Ecto neural progenitor cell (in vitro differentiated cells): ENCODE measurements at regions not wholly inside any gene's neighbourhood (a gene's known extent, or its start where the extent isn't known, plus 50 kb on each side); places are given as distances from the start of the nearest gene placed in this dataset.
"Not testable (repeated sequence)": the region's sequence is repeated elsewhere in the genome, so short reads cannot be mapped to it uniquely, and the experiment has no call there.

ENCODE experiments used
- DNase-seq: peaks from one replicate; pipeline ENCODE4 v3.0.0-alpha.2; 2018; ENCODE audit warnings: low spot score

DNA sequence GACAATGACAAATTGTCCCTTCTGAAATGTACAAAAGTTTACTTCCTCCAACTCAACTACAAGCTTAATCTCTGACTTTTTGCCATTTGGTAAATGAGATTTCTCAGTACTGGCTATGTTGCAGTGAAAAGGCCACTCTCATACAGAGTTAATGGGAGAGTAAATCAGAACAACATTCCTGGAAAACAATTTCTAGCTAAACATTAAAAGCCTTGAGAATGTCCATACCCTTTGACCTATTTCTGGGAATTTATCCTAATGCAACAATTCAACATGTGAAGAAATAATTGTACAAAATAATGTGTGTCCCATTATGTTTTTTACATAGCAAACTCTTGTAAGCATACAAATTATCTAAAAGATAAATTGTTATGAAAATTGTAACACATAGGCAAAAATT is 56.3 kb upstream of the SPEF2 start:
- DNase-seq, result no peak

DNA sequence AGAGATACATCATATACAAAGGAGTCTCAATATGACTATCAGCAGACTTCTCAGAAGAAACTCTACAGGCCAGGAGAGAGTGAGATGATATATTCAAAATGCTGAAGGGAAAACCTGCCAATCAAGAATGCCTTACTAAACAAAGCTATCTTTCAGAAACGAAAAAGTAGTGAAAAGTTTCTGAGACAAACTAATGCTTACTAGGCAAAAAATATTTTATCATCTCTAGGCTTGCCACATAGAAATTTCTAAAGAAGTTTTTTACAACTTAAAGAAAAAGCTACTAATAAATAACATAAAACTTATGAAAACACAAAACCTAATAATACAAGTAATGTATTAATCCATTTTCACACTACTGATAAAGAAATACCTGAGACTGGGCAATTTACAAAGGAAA is 59.9 kb upstream of the SPEF2 start:
- no peak for DNase-seq

DNA sequence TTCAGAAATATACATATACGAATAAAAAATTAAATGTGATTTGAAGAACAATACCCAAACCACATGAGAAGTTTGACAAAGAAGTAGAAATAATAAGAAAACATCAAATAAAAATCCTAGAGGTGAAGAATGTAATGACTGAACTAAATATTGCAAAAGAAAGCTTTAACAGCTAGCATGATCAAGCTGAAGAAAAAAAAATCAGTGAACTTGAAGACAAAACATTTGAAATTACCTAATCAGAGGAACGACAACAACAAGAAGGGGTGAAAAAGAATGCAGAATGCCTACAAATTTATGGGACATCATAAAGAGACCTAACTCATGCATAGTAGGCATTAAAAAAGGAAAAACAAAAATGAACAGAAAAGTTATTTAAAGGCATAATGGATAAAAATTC is 60.5 kb upstream of the SPEF2 start:
- DNase-seq, result no peak

- no peak for DNase-seq
Observed at GRCh38 chr5:35554016-35554415, 63.6 kb upstream of the SPEF2 start.

GRCh38 chr5:35545190-35545589 is 72.5 kb upstream of the SPEF2 start:
- DNase-seq, result no peak

DNA sequence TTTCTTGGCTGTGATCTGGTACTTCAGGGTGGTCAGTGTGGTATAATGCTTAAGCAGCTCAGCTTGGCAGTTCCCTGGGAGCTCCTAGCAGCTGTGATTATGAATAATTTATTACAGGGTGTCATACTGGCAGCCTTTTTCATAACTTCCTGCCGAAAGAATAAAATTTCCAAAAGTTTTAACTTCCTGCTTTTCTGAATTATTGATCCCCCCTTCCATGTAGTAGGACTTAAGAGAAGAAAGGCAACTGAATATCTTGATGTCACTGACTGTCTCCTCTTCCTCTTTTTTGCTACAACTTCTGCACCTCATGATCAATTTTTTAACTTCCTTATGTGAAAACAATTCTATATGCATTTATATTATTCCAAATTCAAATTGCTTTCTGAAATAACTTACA is 74.3 kb upstream of the SPEF2 start:
- DNase-seq, result no peak

DNA sequence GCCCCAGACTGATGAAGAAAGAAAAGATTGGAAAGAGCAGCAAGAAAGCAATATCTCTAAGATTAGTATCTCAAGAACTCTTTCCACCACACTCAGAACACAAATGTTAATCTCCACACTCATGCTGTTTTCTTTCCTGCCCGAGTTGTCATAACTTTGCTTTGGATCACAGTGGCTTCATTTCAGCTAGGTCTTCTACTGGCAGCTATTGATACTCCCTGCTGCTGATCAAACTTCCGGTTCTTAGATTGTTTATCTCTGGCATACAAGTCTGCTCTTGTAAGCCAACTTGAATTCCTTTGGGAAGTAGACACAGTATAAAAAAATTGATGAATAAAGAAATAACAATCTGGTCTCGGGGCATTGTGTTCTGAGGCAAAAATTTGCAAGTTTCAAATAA is 77.7 kb upstream of the SPEF2 start:
- DNase-seq, result no peak

DNA sequence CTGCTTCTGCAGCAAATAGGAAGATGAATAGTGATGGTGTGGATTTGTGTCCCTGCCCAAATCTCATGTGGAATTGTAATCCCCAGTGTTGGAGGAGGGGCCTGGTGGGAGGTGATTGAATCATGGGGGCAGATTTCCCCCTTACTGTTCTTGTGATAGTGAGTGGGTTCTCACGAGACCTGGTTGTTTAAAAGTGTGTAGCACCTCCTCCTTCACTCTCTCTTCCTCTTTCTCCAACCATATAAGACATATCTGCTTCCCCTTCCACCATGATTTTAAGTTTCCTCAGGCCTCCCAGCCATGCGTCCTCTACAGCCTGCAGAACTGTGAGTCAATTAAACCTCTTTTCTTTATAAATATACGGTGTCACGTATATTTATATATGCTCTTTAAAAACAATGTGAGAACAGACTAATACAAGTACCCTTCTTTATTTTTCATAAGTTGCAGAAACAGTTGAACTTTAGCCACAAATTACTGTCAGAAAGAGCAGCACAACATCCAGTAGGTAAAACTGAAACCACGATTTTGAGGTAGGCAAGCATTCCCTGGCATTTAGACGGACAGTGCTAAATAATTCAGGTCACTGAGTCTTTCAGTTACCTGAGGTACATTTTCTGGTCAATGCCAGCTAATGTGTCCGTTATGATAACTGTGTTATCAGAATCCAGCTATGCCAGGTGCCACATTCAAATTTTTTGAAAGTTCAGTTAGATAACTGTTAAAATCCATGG is 79.3 kb upstream of the SPEF2 start:
- DNase-seq, result no peak

DNA sequence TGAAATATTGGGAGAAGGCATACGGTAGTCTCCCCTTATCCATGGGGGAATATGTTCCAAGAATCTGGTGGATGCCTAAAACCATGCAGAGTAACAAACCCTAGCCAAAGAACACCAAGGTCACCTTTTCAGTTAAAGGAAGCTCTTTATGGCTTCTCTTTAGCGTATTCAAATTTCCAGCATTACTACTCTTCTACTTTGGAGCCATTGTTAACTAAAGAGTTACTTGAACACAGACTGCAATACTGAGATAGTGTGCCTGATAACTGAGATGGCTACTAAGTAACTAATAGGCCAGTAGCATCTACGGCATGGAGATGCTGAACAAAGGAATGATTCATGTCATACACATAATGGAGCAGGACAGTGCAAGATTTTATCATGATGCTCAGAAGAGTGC is 84.5 kb upstream of the SPEF2 start:
- no peak for DNase-seq

DNA sequence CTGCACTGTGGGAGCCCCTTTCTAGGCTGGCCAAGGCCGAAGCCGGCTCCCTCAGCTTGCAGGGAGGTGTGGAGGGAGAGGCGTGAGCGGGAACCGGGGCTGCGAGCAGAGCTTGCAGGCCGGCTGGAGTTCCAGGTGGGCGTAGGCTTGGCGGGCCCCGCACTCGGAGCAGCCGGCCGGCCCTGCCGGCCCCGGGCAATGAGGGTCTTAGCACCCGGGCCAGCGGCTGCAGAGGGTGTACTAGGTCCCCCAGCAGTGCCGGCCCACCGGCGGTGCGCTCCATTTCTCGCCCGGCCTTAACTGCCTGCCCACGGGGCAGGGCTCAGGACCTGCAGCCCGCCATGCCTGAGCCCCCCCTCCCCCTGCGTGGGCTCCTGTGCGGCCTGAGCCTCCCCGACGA is 86.1 kb upstream of the SPEF2 start:
- DNase-seq, result not testable (repeated sequence)

DNA sequence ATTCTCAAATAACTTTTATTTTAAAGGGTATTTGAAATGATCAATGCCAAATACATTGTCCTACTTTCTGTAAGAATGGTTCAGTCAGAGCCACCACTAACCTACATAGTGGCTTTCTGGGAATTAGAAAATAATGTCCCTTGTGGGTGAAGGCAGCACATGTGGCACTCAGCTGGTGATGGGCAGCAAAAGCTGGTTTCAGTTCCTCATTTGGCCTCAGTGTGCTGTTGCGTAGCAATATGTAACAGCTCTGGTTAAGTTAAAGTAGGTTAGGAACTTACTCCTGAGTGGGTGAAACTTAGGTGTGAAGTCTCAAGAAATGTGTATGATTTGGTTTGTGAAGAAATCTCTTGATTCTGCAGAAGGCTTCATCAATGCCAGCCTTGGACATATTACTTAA is 99.6 kb upstream of the SPEF2 start:
- no peak for DNase-seq

- DNase-seq, result no peak
Observed at GRCh38 chr5:35516271-35516670, 101.4 kb upstream of the SPEF2 start.

GRCh38 chr5:35513612-35514011 is 104.1 kb upstream of the SPEF2 start:
- no peak for DNase-seq

DNA sequence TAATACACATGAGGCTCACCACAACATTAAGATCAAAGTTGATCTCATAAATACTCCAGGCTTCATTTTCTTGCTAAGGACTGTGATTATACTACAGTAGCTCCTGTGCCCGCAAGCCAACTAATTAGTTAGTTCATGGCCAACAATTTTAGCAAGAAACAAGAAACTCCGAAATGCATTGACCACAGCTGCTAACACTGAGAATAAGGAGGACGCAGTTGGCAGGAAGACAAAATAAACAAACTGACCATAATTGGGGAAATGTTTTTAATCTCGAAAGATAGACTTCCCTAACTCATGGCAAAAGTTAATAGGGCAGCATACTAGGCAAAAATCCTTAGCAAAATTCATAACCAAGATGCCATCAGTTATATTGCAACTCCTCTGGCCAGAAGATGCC is 115.5 kb upstream of the SPEF2 start:
- DNase-seq, result no peak

- no peak for DNase-seq
Observed at GRCh38 chr5:35488791-35489190, 128.9 kb upstream of the SPEF2 start.

- no peak for DNase-seq
Observed at GRCh38 chr5:35488055-35488454, 129.6 kb upstream of the SPEF2 start.

GRCh38 chr5:35487233-35488025 is 130.2 kb upstream of the SPEF2 start:
- no peak for DNase-seq

GRCh38 chr5:35485487-35485886 is 132.2 kb upstream of the SPEF2 start:
- no peak for DNase-seq

- no peak for DNase-seq
Observed at GRCh38 chr5:35484241-35484640, 133.4 kb upstream of the SPEF2 start.

DNA sequence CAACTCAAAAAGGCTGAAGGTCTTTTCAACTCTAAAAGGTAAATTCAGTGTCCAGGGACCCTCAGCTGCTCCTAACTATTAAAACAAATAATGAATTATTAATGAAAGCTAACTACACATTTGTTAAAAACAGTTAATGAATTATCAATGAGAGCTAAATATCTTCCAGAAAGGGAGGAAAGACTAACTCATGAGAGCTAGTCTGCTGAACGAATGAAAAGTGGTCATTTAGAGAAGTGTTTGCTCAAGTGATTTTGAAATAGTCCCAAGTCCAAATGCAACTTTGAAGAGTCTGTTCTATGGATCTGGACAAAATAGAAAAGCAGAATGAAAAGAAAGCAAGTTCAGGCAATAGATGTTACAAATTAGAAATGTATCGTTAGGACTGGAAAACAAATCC is 133.9 kb upstream of the SPEF2 start:
- DNase-seq, result no peak

GRCh38 chr5:35483191-35483590 is 134.5 kb upstream of the SPEF2 start:
- no peak for DNase-seq

- DNase-seq, result no peak
Observed at GRCh38 chr5:35482167-35482755, 135.4 kb upstream of the SPEF2 start.
